ENCODE measurements at regions not wholly inside any gene's neighbourhood (a gene's known extent, or its start where the extent isn't known, plus 50 kb on each side); places are given as distances from the start of the nearest gene placed in this dataset.

DNA sequence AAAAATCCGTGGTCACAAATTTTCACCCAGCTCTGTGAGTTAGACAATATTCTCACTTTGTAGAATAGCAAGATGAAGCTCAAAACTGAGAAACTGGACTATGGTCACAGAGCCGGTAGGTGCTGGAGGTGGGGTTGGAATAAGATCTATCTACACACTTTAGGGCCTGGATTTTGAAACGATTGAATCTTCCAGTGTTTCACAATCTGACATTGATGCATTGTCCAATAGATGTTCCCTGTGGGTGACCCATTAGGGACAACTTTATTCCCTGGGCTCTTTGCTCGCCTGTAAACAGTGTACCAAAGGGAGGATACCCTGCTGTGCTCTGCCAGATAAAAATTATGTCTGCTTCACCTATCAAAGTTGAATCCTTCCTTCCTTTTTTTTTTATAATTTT lies 145.4 kb upstream of the MPDZ start:
- DNase-seq, result no peak
- no peak overlapping the region for H3K27ac ChIP-seq (ENCODE audit: low read depth in 1 of 2, low read length in 1 of 2)
- TF ChIP-seq, protein P1, sequence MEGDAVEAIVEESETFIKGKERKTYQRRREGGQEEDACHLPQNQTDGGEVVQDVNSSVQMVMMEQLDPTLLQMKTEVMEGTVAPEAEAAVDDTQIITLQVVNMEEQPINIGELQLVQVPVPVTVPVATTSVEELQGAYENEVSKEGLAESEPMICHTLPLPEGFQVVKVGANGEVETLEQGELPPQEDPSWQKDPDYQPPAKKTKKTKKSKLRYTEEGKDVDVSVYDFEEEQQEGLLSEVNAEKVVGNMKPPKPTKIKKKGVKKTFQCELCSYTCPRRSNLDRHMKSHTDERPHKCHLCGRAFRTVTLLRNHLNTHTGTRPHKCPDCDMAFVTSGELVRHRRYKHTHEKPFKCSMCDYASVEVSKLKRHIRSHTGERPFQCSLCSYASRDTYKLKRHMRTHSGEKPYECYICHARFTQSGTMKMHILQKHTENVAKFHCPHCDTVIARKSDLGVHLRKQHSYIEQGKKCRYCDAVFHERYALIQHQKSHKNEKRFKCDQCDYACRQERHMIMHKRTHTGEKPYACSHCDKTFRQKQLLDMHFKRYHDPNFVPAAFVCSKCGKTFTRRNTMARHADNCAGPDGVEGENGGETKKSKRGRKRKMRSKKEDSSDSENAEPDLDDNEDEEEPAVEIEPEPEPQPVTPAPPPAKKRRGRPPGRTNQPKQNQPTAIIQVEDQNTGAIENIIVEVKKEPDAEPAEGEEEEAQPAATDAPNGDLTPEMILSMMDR (IDR thresholded peaks at IDR 0.05; ENCODE audit: control extremely low read depth, extremely low read depth), result no peak
- 70 to 85% methylated on average over 4 of the region's 4 CpGs for WGBS, 2 donors
- no peak for ATAC-seq (ENCODE audit: insufficient read depth, low FRiP score)
- H3K36me3 ChIP-seq (ENCODE audit: control insufficient read depth in 4 of 4, insufficient read depth in 4 of 4, low read length in 4 of 4), result no peaks in the 10 kb centered on the region
- no peak overlapping the region for H3K4me3 ChIP-seq
- peaks cover 0 to 36% (median 7%) of the 10 kb centered on the region in 5 donors for H3K4me1 ChIP-seq (ENCODE audit: control insufficient read depth in 5 of 5, insufficient read depth in 5 of 5, low read length in 5 of 5)
- no peak overlapping the region for H3K9ac ChIP-seq (ENCODE audit: insufficient read depth in 1 of 2, low read length in 2 of 2)
- no peaks in the 10 kb centered on the region for H3K27me3 ChIP-seq (ENCODE audit: control insufficient read depth in 3 of 3, insufficient read depth in 3 of 3, low read length in 2 of 3)
- H3K9me3 ChIP-seq (ENCODE audit: control insufficient read depth in 4 of 4, insufficient read depth in 3 of 4, low read length in 3 of 4), result no peaks in the 10 kb centered on the region

- H3K27me3 ChIP-seq (ENCODE audit: control insufficient read depth in 3 of 3, insufficient read depth in 3 of 3, low read length in 2 of 3), result no peaks in the 10 kb centered on the region
- H3K9me3 ChIP-seq (ENCODE audit: control insufficient read depth in 4 of 4, insufficient read depth in 3 of 4, low read length in 3 of 4), result no peaks in the 10 kb centered on the region
- no peak overlapping the region for H3K27ac ChIP-seq (ENCODE audit: low read depth in 1 of 2, low read length in 1 of 2)
- 77 to 85% methylated on average over 6 of the region's 6 CpGs for WGBS, 2 donors
- H3K9ac ChIP-seq (ENCODE audit: insufficient read depth in 1 of 2, low read length in 2 of 2), result no peak overlapping the region
- TF ChIP-seq, protein P1 (IDR thresholded peaks at IDR 0.05; ENCODE audit: control extremely low read depth, extremely low read depth), result no peak
- H3K4me1 ChIP-seq (ENCODE audit: control insufficient read depth in 5 of 5, insufficient read depth in 5 of 5, low read length in 5 of 5), result peaks cover 0 to 29% (median 6%) of the 10 kb centered on the region in 5 donors
- no peaks in the 10 kb centered on the region for H3K36me3 ChIP-seq (ENCODE audit: control insufficient read depth in 4 of 4, insufficient read depth in 4 of 4, low read length in 4 of 4)
- ATAC-seq (ENCODE audit: insufficient read depth, low FRiP score), result no peak
- DNase-seq, result no peak
- no peak overlapping the region for H3K4me3 ChIP-seq
Measured at GRCh38 chr9:13424204-13424603, 144.7 kb upstream of the MPDZ start.

DNA sequence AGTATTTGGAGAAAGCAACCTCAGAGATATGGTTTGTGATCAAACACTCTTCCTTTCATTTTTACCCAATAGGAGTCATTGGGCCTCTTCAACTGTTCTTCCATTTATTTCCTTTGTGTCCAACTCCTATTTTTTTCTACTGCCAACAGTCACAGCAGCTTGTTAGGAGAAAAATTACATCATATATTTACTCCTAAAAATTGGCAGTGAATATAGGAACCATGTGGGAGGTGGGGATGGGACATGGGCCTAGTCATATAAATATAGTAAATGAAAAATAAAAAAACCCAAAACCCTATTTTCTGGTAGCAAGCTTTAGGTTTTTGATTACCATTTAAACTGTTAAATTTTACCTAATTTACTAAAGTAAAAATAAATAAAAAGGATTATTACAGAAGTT lies 134.9 kb upstream of the MPDZ start:
- Histone ChIP-seq H3K9ac (ENCODE audit: insufficient read depth in 1 of 2, low read length in 2 of 2) (no peak overlapping the region), H3K27ac (ENCODE audit: low read depth in 1 of 2, low read length in 1 of 2) (no peak overlapping the region), H3K36me3 (ENCODE audit: control insufficient read depth in 4 of 4, insufficient read depth in 4 of 4, low read length in 4 of 4) (no peaks in the 10 kb centered on the region), H3K4me3 (no peak overlapping the region), H3K4me1 (ENCODE audit: control insufficient read depth in 5 of 5, insufficient read depth in 5 of 5, low read length in 5 of 5) (peaks cover 0 to 9% (median 0%) of the 10 kb centered on the region in 5 donors), H3K27me3 (ENCODE audit: control insufficient read depth in 3 of 3, insufficient read depth in 3 of 3, low read length in 2 of 3) (no peaks in the 10 kb centered on the region), H3K9me3 (ENCODE audit: control insufficient read depth in 4 of 4, insufficient read depth in 3 of 4, low read length in 3 of 4) (no peaks in the 10 kb centered on the region)
- TF ChIP-seq, protein P1 (IDR thresholded peaks at IDR 0.05; ENCODE audit: control extremely low read depth, extremely low read depth), result no peak
- DNase-seq (peak in 2 of 3 donors; percentile 55 to 63), ATAC-seq (ENCODE audit: insufficient read depth, low FRiP score) (no peak)

DNA sequence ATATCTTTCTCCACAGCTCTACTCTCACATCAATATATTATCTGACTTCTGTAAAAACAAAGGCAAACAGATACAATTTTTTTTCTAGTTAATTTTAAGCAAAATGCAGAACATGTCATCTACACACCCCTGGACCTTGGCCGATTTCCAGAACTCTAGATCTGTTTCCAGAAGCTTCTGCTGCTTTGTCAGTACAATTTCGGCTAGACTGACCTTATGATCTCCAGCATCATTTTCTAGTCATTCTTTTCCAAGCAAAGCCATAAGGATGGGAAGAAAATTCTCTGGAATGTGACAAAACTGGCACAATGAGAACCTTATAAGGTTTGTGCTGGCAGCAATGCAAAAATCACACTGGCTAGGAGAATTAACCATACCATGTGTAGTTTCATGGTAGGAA lies 132.8 kb upstream of the MPDZ start:
- Histone ChIP-seq H3K4me3 (no peak overlapping the region), H3K9me3 (ENCODE audit: control insufficient read depth in 4 of 4, insufficient read depth in 3 of 4, low read length in 3 of 4) (no peaks in the 10 kb centered on the region), H3K27ac (ENCODE audit: low read depth in 1 of 2, low read length in 1 of 2) (no peak overlapping the region), H3K36me3 (ENCODE audit: control insufficient read depth in 4 of 4, insufficient read depth in 4 of 4, low read length in 4 of 4) (no peaks in the 10 kb centered on the region), H3K9ac (ENCODE audit: insufficient read depth in 1 of 2, low read length in 2 of 2) (no peak overlapping the region), H3K4me1 (ENCODE audit: control insufficient read depth in 5 of 5, insufficient read depth in 5 of 5, low read length in 5 of 5) (peaks cover 0 to 9% (median 0%) of the 10 kb centered on the region in 5 donors), H3K27me3 (ENCODE audit: control insufficient read depth in 3 of 3, insufficient read depth in 3 of 3, low read length in 2 of 3) (no peaks in the 10 kb centered on the region)
- TF ChIP-seq, protein P1 (IDR thresholded peaks at IDR 0.05; ENCODE audit: control extremely low read depth, extremely low read depth), result no peak
- DNase-seq (peak; percentile 55 to 84 (median 81)), ATAC-seq (ENCODE audit: insufficient read depth, low FRiP score) (no peak)
- WGBS, 2 donors, result 60 to 68% methylated on average over 2 of the region's 2 CpGs
